ENCODE measurements at regions not wholly inside any gene's neighbourhood (a gene's known extent, or its start where the extent isn't known, plus 50 kb on each side); places are given as distances from the start of the nearest gene placed in this dataset.

DNA sequence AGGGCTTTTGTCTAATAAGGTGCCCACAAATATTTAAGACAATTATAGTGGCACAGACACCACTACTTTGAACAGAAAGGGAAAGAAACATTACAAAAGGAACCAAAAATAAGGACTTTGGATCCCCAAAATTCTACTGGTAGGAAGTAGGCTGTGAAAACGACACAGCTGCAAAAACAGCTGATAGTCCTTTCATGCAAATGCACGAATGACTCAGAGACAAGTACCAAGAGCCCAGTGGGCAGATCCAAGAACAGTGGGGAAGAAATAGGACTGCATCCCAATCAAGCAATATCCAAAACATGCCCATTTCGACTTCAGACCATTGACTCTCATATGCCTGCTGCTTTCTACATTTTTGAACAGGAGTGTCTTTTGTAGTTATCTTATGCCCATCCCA is 269.4 kb upstream of the NBEA start:
- no peak overlapping the region for H3K27ac ChIP-seq
- TF ChIP-seq, protein P1, sequence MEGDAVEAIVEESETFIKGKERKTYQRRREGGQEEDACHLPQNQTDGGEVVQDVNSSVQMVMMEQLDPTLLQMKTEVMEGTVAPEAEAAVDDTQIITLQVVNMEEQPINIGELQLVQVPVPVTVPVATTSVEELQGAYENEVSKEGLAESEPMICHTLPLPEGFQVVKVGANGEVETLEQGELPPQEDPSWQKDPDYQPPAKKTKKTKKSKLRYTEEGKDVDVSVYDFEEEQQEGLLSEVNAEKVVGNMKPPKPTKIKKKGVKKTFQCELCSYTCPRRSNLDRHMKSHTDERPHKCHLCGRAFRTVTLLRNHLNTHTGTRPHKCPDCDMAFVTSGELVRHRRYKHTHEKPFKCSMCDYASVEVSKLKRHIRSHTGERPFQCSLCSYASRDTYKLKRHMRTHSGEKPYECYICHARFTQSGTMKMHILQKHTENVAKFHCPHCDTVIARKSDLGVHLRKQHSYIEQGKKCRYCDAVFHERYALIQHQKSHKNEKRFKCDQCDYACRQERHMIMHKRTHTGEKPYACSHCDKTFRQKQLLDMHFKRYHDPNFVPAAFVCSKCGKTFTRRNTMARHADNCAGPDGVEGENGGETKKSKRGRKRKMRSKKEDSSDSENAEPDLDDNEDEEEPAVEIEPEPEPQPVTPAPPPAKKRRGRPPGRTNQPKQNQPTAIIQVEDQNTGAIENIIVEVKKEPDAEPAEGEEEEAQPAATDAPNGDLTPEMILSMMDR (IDR thresholded peaks at IDR 0.05), result no peak
- no peak for TF ChIP-seq ZFX (IDR thresholded peaks at IDR 0.05; ENCODE audit: borderline replicate concordance)

DNA sequence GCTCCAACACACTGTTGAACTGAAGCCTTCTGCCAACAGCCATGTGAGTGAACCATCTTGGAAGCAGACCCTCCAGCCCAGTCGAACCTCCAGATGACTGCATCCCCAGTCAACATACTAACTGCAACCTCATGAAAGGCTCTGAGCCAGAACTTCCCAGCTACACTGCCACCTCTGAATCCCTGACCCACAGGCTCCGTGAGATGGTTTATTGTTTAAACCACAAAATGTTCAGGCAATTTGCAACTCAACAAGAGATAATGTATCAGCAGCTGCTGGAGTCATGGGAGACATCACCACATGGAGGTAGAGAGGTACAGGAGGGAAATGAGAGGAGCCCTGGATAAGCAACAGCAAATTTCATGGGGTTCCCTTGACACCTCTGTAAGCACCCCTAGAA is 266.4 kb upstream of the NBEA start:
- H3K27ac ChIP-seq, result no peak overlapping the region
- TF ChIP-seq ZFX (IDR thresholded peaks at IDR 0.05; ENCODE audit: borderline replicate concordance), result no peak
- TF ChIP-seq, protein P1 (IDR thresholded peaks at IDR 0.05), result no peak

DNA sequence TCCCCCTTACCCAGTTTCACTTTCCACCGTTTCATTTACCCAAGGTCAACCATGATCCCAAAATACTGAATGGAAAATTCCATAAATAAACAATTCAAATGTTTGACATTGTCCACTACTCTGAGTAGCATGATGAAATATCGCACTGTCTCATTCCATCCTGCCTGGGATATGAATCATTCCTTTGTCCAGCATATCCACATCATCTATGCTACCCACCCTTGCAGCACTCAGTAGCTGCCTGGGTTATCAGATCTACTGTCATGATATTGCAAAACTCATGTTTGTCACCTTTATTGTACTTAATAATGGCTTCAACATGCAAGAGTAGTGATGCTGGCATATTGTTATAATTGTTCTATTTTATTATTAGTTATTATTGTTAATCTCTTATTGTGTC is 263.9 kb upstream of the NBEA start:
- H3K27ac ChIP-seq, result no peak overlapping the region
- no peak for TF ChIP-seq ZFX (IDR thresholded peaks at IDR 0.05; ENCODE audit: borderline replicate concordance)
- TF ChIP-seq, protein P1 (IDR thresholded peaks at IDR 0.05), result no peak

DNA sequence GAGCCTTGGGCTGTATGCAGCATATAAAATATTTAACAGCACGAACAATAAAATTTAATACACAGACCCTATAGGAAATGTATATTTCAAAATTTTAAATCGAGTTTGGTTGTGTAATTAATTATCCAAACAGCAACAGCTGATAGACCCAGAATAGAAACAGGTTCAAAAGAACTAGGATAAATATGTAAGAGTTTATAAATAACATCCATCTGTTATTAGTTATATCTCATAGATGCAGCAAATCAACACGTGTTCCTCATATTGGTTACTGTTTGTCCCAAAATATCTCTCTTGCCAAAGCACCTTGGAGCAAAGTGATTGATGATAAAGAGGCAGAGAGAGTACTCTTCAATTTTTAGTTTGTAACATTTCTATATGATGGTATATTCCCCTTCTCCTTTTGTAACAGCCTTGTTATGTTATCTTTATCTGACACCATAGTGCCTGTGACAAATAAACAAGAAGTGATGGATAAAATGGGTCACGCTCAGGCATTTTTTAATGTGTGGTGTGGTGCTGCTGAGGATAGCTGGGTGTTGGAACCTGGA is 260.6 kb upstream of the NBEA start:
- TF ChIP-seq, protein P1 (IDR thresholded peaks at IDR 0.05), result no peak
- TF ChIP-seq ZFX (IDR thresholded peaks at IDR 0.05; ENCODE audit: borderline replicate concordance), result no peak
- H3K27ac ChIP-seq, result no peak overlapping the region

DNA sequence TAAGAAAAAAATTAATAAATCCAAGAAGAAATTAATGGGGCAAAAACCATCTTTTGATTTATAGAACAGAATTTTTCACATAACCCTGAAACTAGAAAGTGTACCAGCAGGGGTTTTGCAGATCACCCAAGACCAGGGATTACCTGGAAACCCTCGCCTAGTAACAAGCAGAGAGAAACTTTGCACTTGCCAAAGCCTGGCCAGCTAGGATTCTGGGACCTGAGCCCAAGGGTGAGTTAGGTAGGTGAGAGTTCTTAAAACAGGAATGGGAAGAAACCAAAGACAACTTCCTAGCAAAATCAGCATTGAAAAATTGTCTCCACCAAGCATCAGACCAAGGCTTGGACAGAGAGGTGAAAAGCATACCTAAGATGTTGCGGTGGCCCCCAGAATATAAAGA is 247.0 kb upstream of the NBEA start:
- TF ChIP-seq, protein P1 (IDR thresholded peaks at IDR 0.05), result no peak
- TF ChIP-seq ZFX (IDR thresholded peaks at IDR 0.05; ENCODE audit: borderline replicate concordance), result no peak
- H3K27ac ChIP-seq, result no peak overlapping the region

DNA sequence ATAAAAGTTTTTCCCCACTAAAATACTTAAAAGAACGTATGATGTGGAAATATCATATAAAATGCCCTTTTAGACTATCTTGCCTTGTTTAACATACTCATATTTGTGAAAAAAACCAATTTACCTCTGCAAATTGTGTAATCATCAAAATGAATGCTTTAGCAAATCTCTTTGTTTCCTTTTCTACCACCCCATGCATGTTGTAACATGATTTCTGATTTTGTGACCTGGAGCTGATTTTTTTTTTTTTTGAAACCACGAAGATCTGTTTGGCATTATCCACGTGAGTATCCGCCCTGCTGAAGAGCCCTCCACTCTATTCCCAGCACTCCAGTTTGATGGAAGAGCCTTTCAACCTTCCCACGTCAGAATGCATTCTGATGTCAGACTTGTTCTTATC is 245.8 kb upstream of the NBEA start:
- no peak for TF ChIP-seq ZFX (IDR thresholded peaks at IDR 0.05; ENCODE audit: borderline replicate concordance)
- TF ChIP-seq, protein P1 (IDR thresholded peaks at IDR 0.05), result no peak
- H3K27ac ChIP-seq, result no peak overlapping the region

DNA sequence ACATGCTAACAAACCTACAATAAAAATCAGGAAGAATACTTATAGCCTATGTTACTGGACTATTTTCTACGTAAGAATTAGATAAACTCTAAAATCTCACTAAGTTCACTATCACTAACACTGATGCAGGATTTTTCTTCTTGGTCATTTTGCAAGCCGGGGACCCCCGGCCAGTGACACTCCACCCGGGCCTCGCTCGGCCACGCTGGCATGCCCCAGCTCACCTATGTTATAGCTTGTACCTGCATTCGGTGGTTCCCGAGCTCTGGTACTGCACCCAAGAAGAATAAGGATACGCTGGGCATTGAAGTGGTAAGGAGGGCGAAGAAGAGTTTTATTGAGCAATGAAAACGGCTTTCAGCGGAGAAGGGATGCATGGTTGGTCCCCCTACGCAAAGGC is 245.3 kb upstream of the NBEA start:
- H3K27ac ChIP-seq, result no peak overlapping the region
- TF ChIP-seq, protein P1 (IDR thresholded peaks at IDR 0.05), result no peak
- no peak for TF ChIP-seq ZFX (IDR thresholded peaks at IDR 0.05; ENCODE audit: borderline replicate concordance)

All from 22Rv1 (cell line).